Vagina (tissue), 2 donors: ENCODE measurements at regions not wholly inside any gene's neighbourhood (a gene's known extent, or its start where the extent isn't known, plus 50 kb on each side); places are given as distances from the start of the nearest gene placed in this dataset.

Experiments
- DNase-seq, 2 donors: peaks; one replicate each; pipeline ENCODE4 v3.0.0-alpha.2; 2017; ENCODE audit errors: extremely low spot score in 2 of 2
- H3K27ac ChIP-seq: fragments of 200-600 bp; sonication (generic); one replicate; pipeline ENCODE4 v1.5.1; 2019
- H3K27me3 ChIP-seq: fragments of 200-600 bp; sonication (generic); one replicate; pipeline ENCODE4 v1.5.1; 2019
- H3K36me3 ChIP-seq, 2 donors: fragments of 200-600 bp; sonication (generic); one replicate each; pipeline ENCODE4 v1.5.1; 2017 to 2019
- H3K4me1 ChIP-seq: fragments of 200-600 bp; sonication (generic); one replicate; pipeline ENCODE4 v1.5.1; 2019
- H3K4me3 ChIP-seq, 2 donors: fragments of 200-600 bp; sonication (generic); 1 replicate in 1 of 2; 2 replicates in 1 of 2; pipeline ENCODE4 v1.5.1; 2016 to 2019
- H3K9me3 ChIP-seq: fragments of 200-600 bp; sonication (generic); one replicate; pipeline ENCODE4 v1.5.1; 2019
- POLR2A ChIP-seq, 2 donors: fragments of 450-650 bp; IDR thresholded peaks; one replicate each; pipeline ENCODE4 v1.6.1; 2017; ENCODE audit warnings: antibody characterized with exemption in 2 of 2, mild to moderate bottlenecking in 2 of 2, moderate library complexity in 2 of 2
- POLR2AphosphoS5 ChIP-seq, 2 donors: sonication (generic); formaldehyde crosslinking; IDR thresholded peaks; one replicate each; pipeline ENCODE4 v1.9.0; 2017; ENCODE audit warnings: antibody characterized with exemption in 2 of 2, mild to moderate bottlenecking in 2 of 2, low read depth in 1 of 2; ENCODE audit not compliant: insufficient read depth in 1 of 2
- intact Hi-C: fragments of 100-400 bp; cut with DNase I; formaldehyde crosslinking; loops from one replicate; pipeline ENCODE4 v1.15.1; 2023
- TF ChIP-seq, protein P1 (sequence below), 3 experiments: fragments of 450-650 bp in 2 of 3; fragments of 200-600 bp in 1 of 3; sonication (generic) in 1 of 3; IDR thresholded peaks; one replicate each; pipeline ENCODE4 v1.5.1; 2017 to 2019; ENCODE audit warnings: antibody characterized with exemption in 3 of 3, mild to moderate bottlenecking in 2 of 3, moderate library complexity in 2 of 3

DNA sequence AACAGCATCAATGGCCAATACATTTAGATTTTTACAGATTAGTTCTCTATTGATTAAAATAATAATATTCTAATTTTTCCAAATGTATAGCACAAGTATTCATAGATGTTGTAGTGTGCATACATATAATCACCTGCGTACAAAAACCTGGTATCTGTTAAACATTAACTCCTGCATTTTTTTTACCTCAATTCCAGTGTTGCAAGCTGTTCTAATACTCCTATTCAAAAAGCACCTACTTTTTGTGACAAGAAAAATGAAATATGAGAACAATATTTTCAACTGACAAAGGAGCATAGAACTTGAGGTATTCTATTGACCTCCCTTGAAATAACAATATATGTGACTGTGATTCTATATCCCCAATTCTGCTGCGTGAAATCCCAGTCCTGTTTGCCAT, 422.9 kb upstream of the PCDH20 start:
- no peak for TF ChIP-seq POLR2AphosphoS5 (IDR thresholded peaks at IDR 0.05; ENCODE audit: insufficient read depth in 1 of 2, low read depth in 1 of 2)
- no peak for TF ChIP-seq POLR2A (IDR thresholded peaks at IDR 0.05)
- TF ChIP-seq, protein P1, sequence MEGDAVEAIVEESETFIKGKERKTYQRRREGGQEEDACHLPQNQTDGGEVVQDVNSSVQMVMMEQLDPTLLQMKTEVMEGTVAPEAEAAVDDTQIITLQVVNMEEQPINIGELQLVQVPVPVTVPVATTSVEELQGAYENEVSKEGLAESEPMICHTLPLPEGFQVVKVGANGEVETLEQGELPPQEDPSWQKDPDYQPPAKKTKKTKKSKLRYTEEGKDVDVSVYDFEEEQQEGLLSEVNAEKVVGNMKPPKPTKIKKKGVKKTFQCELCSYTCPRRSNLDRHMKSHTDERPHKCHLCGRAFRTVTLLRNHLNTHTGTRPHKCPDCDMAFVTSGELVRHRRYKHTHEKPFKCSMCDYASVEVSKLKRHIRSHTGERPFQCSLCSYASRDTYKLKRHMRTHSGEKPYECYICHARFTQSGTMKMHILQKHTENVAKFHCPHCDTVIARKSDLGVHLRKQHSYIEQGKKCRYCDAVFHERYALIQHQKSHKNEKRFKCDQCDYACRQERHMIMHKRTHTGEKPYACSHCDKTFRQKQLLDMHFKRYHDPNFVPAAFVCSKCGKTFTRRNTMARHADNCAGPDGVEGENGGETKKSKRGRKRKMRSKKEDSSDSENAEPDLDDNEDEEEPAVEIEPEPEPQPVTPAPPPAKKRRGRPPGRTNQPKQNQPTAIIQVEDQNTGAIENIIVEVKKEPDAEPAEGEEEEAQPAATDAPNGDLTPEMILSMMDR (IDR thresholded peaks at IDR 0.05), result no peak
- no peak overlapping the region for H3K4me3 ChIP-seq
- no peak for DNase-seq
- H3K9me3 ChIP-seq, result no peaks in the 10 kb centered on the region
- no peaks in the 10 kb centered on the region for H3K4me1 ChIP-seq
- no peaks in the 10 kb centered on the region for H3K27me3 ChIP-seq
- H3K27ac ChIP-seq, result no peak overlapping the region
- intact Hi-C loops, result no loop called here
- H3K36me3 ChIP-seq, result no peaks in the 10 kb centered on the region

DNA sequence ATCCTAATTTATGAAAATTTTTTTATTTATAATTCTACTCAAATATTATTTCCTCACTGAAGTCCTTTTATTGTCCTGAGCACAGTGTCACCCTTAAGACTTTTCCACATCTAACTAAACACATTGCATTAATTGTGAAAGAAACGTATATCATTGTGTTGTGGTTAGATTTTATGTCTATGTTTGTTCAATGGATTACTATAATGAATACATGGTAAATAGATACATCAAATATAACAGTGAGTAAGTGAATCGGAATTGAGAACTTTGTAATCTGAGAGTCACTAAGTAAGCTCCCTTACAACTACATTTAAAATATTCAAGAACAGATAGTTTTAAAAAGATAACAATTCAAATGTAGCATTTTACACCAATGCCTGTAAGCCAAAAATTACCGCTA, 417.6 kb upstream of the PCDH20 start:
- Histone ChIP-seq H3K36me3 (no peaks in the 10 kb centered on the region), H3K4me3 (no peak overlapping the region), H3K27me3 (no peaks in the 10 kb centered on the region), H3K9me3 (no peaks in the 10 kb centered on the region), H3K4me1 (no peaks in the 10 kb centered on the region), H3K27ac (no peak overlapping the region)
- no peak for DNase-seq
- intact Hi-C loops, result no loop called here
- TF ChIP-seq POLR2AphosphoS5 (IDR thresholded peaks at IDR 0.05; ENCODE audit: insufficient read depth in 1 of 2, low read depth in 1 of 2) (no peak), POLR2A (IDR thresholded peaks at IDR 0.05) (no peak)
- TF ChIP-seq, protein P1 (IDR thresholded peaks at IDR 0.05), result no peak

DNA sequence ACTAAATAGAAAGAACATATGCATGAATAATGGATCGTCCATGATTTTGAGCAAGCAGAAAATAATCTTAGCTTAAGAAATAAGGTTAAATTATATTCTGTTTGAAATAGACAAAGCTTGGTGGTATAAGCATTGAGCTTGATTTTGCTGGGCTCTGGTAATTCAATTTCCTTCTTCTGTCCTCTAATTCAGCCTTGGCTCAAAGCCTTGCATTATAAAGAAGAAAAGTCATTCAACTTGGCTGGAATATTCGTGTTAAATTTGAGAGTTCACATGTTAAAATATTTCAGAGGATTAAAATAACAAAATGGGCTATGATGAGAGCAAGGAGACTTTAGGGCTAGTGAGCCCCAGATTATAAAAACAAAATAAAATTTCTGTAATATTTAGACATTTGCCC, 415.4 kb upstream of the PCDH20 start:
- H3K27me3 ChIP-seq, result no peaks in the 10 kb centered on the region
- H3K27ac ChIP-seq, result no peak overlapping the region
- TF ChIP-seq POLR2AphosphoS5 (IDR thresholded peaks at IDR 0.05; ENCODE audit: insufficient read depth in 1 of 2, low read depth in 1 of 2) (no peak), POLR2A (IDR thresholded peaks at IDR 0.05) (no peak)
- TF ChIP-seq, protein P1 (IDR thresholded peaks at IDR 0.05), result no peak
- no peak for DNase-seq
- H3K36me3 ChIP-seq, result no peaks in the 10 kb centered on the region
- H3K4me3 ChIP-seq, result no peak overlapping the region
- no peaks in the 10 kb centered on the region for H3K9me3 ChIP-seq
- intact Hi-C loops, result no loop called here
- no peaks in the 10 kb centered on the region for H3K4me1 ChIP-seq

DNA sequence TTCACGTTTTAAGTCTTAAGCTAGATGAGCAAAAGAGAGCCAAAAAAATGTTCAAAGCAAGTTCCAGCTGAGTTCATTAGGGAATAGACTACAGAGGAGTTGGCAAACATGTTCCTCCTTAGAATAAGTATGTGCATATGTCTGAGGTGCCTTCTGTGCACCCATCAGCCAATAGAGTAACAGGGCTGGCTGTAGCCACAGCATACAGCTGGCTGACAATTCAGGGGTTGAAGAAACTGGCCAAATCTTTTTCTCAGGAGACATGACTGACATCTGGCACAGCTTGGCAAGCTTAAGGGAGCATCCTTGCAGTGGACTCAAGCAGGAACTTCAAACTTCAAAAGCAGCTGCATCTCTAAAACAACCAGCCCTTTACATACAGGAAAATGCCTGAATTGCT, 414.8 kb upstream of the PCDH20 start:
- intact Hi-C loops, result no loop called here
- H3K27me3 ChIP-seq, result no peaks in the 10 kb centered on the region

DNA sequence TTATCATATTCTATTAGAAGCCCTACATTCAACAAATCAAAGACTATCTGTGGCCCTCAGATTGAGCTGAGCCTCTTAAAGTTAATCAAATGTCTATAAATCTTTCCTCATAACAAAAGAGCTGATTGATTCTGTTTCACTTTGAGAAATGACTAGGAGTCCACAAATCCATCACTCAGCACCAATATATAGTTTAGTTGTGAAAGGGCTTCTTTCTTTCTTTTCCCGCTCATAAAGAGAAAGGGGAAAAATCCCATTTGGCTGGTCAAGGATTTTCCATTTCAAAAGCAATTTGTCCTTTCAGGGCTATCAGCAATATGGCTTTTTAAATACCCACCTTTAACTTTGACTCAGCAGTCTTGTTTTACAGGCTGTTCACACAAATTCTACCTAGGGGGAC, 408.5 kb upstream of the PCDH20 start:
- H3K9me3 ChIP-seq, result no peaks in the 10 kb centered on the region
- intact Hi-C loops, result no loop called here
- no peak overlapping the region for H3K4me3 ChIP-seq
- H3K27ac ChIP-seq, result no peak overlapping the region
- TF ChIP-seq POLR2AphosphoS5 (IDR thresholded peaks at IDR 0.05; ENCODE audit: insufficient read depth in 1 of 2, low read depth in 1 of 2), result no peak
- TF ChIP-seq, protein P1 (IDR thresholded peaks at IDR 0.05), result no peak
- no peak for TF ChIP-seq POLR2A (IDR thresholded peaks at IDR 0.05)
- DNase-seq, result no peak
- no peaks in the 10 kb centered on the region for H3K36me3 ChIP-seq
- no peaks in the 10 kb centered on the region for H3K4me1 ChIP-seq
- H3K27me3 ChIP-seq, result no peaks in the 10 kb centered on the region

More for the DNA sequence above, 414.8 kb upstream of the PCDH20 start:
- Histone ChIP-seq H3K4me3 (no peak overlapping the region), H3K9me3 (no peaks in the 10 kb centered on the region), H3K36me3 (no peaks in the 10 kb centered on the region), H3K4me1 (no peaks in the 10 kb centered on the region), H3K27ac (no peak overlapping the region)
- no peak for DNase-seq
- TF ChIP-seq, protein P1 (IDR thresholded peaks at IDR 0.05), result no peak
- TF ChIP-seq POLR2A (IDR thresholded peaks at IDR 0.05), result no peak
- no peak for TF ChIP-seq POLR2AphosphoS5 (IDR thresholded peaks at IDR 0.05; ENCODE audit: insufficient read depth in 1 of 2, low read depth in 1 of 2)
